ENCODE measurements at regions not wholly inside any gene's neighbourhood (a gene's known extent, or its start where the extent isn't known, plus 50 kb on each side); places are given as distances from the start of the nearest gene placed in this dataset.

- DNase-seq (ENCODE audit: low spot score) = no peak
Observed at GRCh38 chr19:30153326-30154210, 211.5 kb downstream of the URI1 start.

GRCh38 chr19:30154410-30154809 is 212.4 kb downstream of the URI1 start:
- DNase-seq (ENCODE audit: low spot score) = no peak

- no peak for DNase-seq (ENCODE audit: low spot score)
Observed at GRCh38 chr19:30155381-30156200, 213.6 kb downstream of the URI1 start.

- DNase-seq (ENCODE audit: low spot score) = no peak
Observed at GRCh38 chr19:30156646-30157045, 214.6 kb downstream of the URI1 start.

GRCh38 chr19:30158067-30158892 is 213.9 kb upstream of the ZNF536 start:
- DNase-seq (ENCODE audit: low spot score) = no peak

- DNase-seq (ENCODE audit: low spot score) = no peak
Observed at GRCh38 chr19:30158893-30159245, 213.3 kb upstream of the ZNF536 start.

- peak; percentile 13 for DNase-seq (ENCODE audit: low spot score)
Observed at GRCh38 chr19:30159636-30160035, 212.5 kb upstream of the ZNF536 start.

- peak; percentile 32 for DNase-seq (ENCODE audit: low spot score)
Observed at GRCh38 chr19:30160426-30160825, 211.8 kb upstream of the ZNF536 start.

GRCh38 chr19:30161021-30161655 is 211.0 kb upstream of the ZNF536 start:
- DNase-seq (ENCODE audit: low spot score) = no peak

GRCh38 chr19:30161770-30162169 is 210.4 kb upstream of the ZNF536 start:
- no peak for DNase-seq (ENCODE audit: low spot score)

- no peak for DNase-seq (ENCODE audit: low spot score)
Observed at GRCh38 chr19:30162718-30163117, 209.5 kb upstream of the ZNF536 start.

- no peak for DNase-seq (ENCODE audit: low spot score)
Observed at GRCh38 chr19:30163663-30164062, 208.5 kb upstream of the ZNF536 start.

- DNase-seq (ENCODE audit: low spot score) = peak; percentile 20
Observed at GRCh38 chr19:30165228-30165813, 206.9 kb upstream of the ZNF536 start.

GRCh38 chr19:30167206-30167868 is 204.8 kb upstream of the ZNF536 start:
- peak; percentile 22 for DNase-seq (ENCODE audit: low spot score)

- peak; percentile 20 for DNase-seq (ENCODE audit: low spot score)
Observed at GRCh38 chr19:30167976-30168635, 204.1 kb upstream of the ZNF536 start.

GRCh38 chr19:30168760-30169159 is 203.4 kb upstream of the ZNF536 start:
- peak; percentile 33 for DNase-seq (ENCODE audit: low spot score)

- DNase-seq (ENCODE audit: low spot score) = peak; percentile 34
Observed at GRCh38 chr19:30169196-30169900, 202.8 kb upstream of the ZNF536 start.

GRCh38 chr19:30170081-30170480 is 202.1 kb upstream of the ZNF536 start:
- no peak for DNase-seq (ENCODE audit: low spot score)

GRCh38 chr19:30170495-30171137 is 201.6 kb upstream of the ZNF536 start:
- DNase-seq (ENCODE audit: low spot score) = no peak
